ENCODE measurements at regions not wholly inside any gene's neighbourhood (a gene's known extent, or its start where the extent isn't known, plus 50 kb on each side); places are given as distances from the start of the nearest gene placed in this dataset.

- Histone ChIP-seq H3K27me3 (ENCODE audit: insufficient read depth, low read length, poor library complexity) (no peaks in the 10 kb centered on the region), H3K18ac (ENCODE audit: low read length) (no peak overlapping the region), H3K4ac (ENCODE audit: low read depth, low read length) (no peak overlapping the region), H3K27ac (ENCODE audit: low read depth, low read length) (no peak overlapping the region), H3K23ac (ENCODE audit: low read length) (no peak overlapping the region), H3K56ac (ENCODE audit: low read length) (peak overlapping the region; percentile 90), H3K4me1 (ENCODE audit: control insufficient read depth, low read depth, low read length) (peaks cover 27% of the 10 kb centered on the region), H3K79me1 (ENCODE audit: low read length) (no peaks in the 10 kb centered on the region), H2AK5ac (ENCODE audit: low read length) (peak overlapping the region; percentile 98), H2BK120ac (ENCODE audit: low read depth, low read length) (no peak overlapping the region), H4K8ac (ENCODE audit: low read depth, low read length) (no peak overlapping the region), H3K4me3 (ENCODE audit: low read length) (no peak overlapping the region), H2BK15ac (replicated peaks; ENCODE audit: low read depth) (no peak overlapping the region), H4K5ac (ENCODE audit: low read length) (no peak overlapping the region), H3K9ac (ENCODE audit: low read length) (peak overlapping the region; percentile 47), H2BK5ac (ENCODE audit: low read length) (peak overlapping the region; percentile 86), H3K4me2 (ENCODE audit: low read length) (no peak overlapping the region), H3K79me2 (ENCODE audit: control insufficient read depth, insufficient read depth, low read length) (no peaks in the 10 kb centered on the region), H3K36me3 (ENCODE audit: control insufficient read depth, insufficient read depth, low read length) (no peaks in the 10 kb centered on the region)
- WGBS (ENCODE audit: extremely low coverage, insufficient coverage, low lambda C conversion rate), result 100% methylated on average over 1 of the region's 5 CpGs
- DNase-seq, result no peak
These were observed 510.8 kb downstream of the SHQ1 start for GRCh38 chr3:72337480-72337855.

DNA sequence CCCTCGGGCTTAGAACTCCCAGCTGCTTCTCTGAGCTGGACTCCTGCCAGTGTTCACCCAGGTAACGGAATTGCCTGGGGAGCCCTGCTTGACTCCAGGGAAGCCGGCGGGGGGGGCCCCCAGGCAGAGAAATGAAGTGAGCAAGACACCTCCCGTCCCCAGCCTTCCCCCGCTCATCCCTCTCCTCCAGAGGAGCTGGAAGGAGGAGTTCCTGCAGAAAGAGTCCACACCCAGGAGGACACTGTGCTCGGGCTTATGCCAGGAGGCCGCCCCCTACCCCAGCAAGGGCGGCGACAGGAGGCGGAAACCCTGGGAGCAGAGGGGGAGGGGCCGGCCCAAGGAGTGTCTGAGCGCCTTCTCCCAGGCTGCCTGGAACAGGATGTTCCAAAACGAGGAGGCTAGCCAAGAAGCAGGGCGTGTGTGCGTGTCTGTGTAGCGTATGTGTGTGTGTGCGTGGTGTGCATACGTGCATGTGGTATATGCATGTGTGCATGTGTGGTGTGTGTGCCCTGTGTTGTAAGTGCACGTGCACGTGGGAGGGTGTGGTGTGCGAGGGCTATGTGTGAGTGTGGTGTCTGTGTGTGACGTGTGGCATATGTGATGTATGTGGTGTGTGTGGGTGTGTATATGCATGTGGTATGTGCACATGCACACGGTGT lies 511.3 kb downstream of the SHQ1 start:
- H2BK15ac ChIP-seq (replicated peaks; ENCODE audit: low read depth), result no peak overlapping the region
- H3K27me3 ChIP-seq (ENCODE audit: insufficient read depth, low read length, poor library complexity), result no peaks in the 10 kb centered on the region
- H3K4me1 ChIP-seq (ENCODE audit: control insufficient read depth, low read depth, low read length), result peaks cover 27% of the 10 kb centered on the region
- H4K5ac ChIP-seq (ENCODE audit: low read length), result no peak overlapping the region
- no peak overlapping the region for H4K8ac ChIP-seq (ENCODE audit: low read depth, low read length)
- H3K36me3 ChIP-seq (ENCODE audit: control insufficient read depth, insufficient read depth, low read length), result no peaks in the 10 kb centered on the region
- peak overlapping the region; percentile 86 for H2BK5ac ChIP-seq (ENCODE audit: low read length)
- peak overlapping the region; percentile 47 for H3K9ac ChIP-seq (ENCODE audit: low read length)
- no CpG with 5 or more reads among the region's 24 CpGs for WGBS (ENCODE audit: extremely low coverage, insufficient coverage, low lambda C conversion rate)
- H3K79me2 ChIP-seq (ENCODE audit: control insufficient read depth, insufficient read depth, low read length), result no peaks in the 10 kb centered on the region
- H3K27ac ChIP-seq (ENCODE audit: low read depth, low read length), result no peak overlapping the region
- no peak overlapping the region for H3K4me3 ChIP-seq (ENCODE audit: low read length)
- peak overlapping the region; percentile 72 for H3K23ac ChIP-seq (ENCODE audit: low read length)
- H3K56ac ChIP-seq (ENCODE audit: low read length), result peak overlapping the region; percentile 90
- H3K4ac ChIP-seq (ENCODE audit: low read depth, low read length), result no peak overlapping the region
- peak; percentile 92 for DNase-seq
- peak overlapping the region; percentile 1 for H3K18ac ChIP-seq (ENCODE audit: low read length)
- no peak overlapping the region for H3K4me2 ChIP-seq (ENCODE audit: low read length)
- no peaks in the 10 kb centered on the region for H3K79me1 ChIP-seq (ENCODE audit: low read length)
- H2BK120ac ChIP-seq (ENCODE audit: low read depth, low read length), result no peak overlapping the region
- peak overlapping the region; percentile 98 for H2AK5ac ChIP-seq (ENCODE audit: low read length)

- Histone ChIP-seq H3K79me2 (ENCODE audit: control insufficient read depth, insufficient read depth, low read length) (no peaks in the 10 kb centered on the region), H3K4me2 (ENCODE audit: low read length) (no peak overlapping the region), H2BK5ac (ENCODE audit: low read length) (peak overlapping the region; percentile 48), H2BK15ac (replicated peaks; ENCODE audit: low read depth) (no peak overlapping the region), H2AK5ac (ENCODE audit: low read length) (peak overlapping the region; percentile 51), H3K27ac (ENCODE audit: low read depth, low read length) (peak overlapping the region; percentile 32), H3K56ac (ENCODE audit: low read length) (peak overlapping the region; percentile 17), H3K18ac (ENCODE audit: low read length) (peak overlapping the region; percentile 1), H4K5ac (ENCODE audit: low read length) (no peak overlapping the region), H3K4me1 (ENCODE audit: control insufficient read depth, low read depth, low read length) (peaks cover 27% of the 10 kb centered on the region), H4K8ac (ENCODE audit: low read depth, low read length) (no peak overlapping the region), H2BK120ac (ENCODE audit: low read depth, low read length) (no peak overlapping the region), H3K36me3 (ENCODE audit: control insufficient read depth, insufficient read depth, low read length) (no peaks in the 10 kb centered on the region), H3K79me1 (ENCODE audit: low read length) (no peaks in the 10 kb centered on the region), H3K23ac (ENCODE audit: low read length) (no peak overlapping the region), H3K4me3 (ENCODE audit: low read length) (no peak overlapping the region), H3K4ac (ENCODE audit: low read depth, low read length) (peak overlapping the region; percentile 2), H3K9ac (ENCODE audit: low read length) (no peak overlapping the region), H3K27me3 (ENCODE audit: insufficient read depth, low read length, poor library complexity) (no peaks in the 10 kb centered on the region)
- no CpG with 5 or more reads among the region's 7 CpGs for WGBS (ENCODE audit: extremely low coverage, insufficient coverage, low lambda C conversion rate)
- DNase-seq, result no peak
These were observed 512.1 kb downstream of the SHQ1 start for GRCh38 chr3:72336114-72336651.

GRCh38 chr3:72335458-72336095 lies 512.7 kb downstream of the SHQ1 start:
- Histone ChIP-seq H3K23ac (ENCODE audit: low read length) (no peak overlapping the region), H4K5ac (ENCODE audit: low read length) (no peak overlapping the region), H3K36me3 (ENCODE audit: control insufficient read depth, insufficient read depth, low read length) (no peaks in the 10 kb centered on the region), H2AK5ac (ENCODE audit: low read length) (peak overlapping the region; percentile 40), H3K79me1 (ENCODE audit: low read length) (no peaks in the 10 kb centered on the region), H2BK5ac (ENCODE audit: low read length) (peak overlapping the region; percentile 31), H3K56ac (ENCODE audit: low read length) (no peak overlapping the region), H2BK15ac (replicated peaks; ENCODE audit: low read depth) (no peak overlapping the region), H3K4me2 (ENCODE audit: low read length) (no peak overlapping the region), H3K9ac (ENCODE audit: low read length) (no peak overlapping the region), H4K8ac (ENCODE audit: low read depth, low read length) (no peak overlapping the region), H3K4me1 (ENCODE audit: control insufficient read depth, low read depth, low read length) (peaks cover 27% of the 10 kb centered on the region), H3K27me3 (ENCODE audit: insufficient read depth, low read length, poor library complexity) (no peaks in the 10 kb centered on the region), H3K4ac (ENCODE audit: low read depth, low read length) (peak overlapping the region; percentile 2), H3K18ac (ENCODE audit: low read length) (peak overlapping the region; percentile 3), H2BK120ac (ENCODE audit: low read depth, low read length) (no peak overlapping the region), H3K4me3 (ENCODE audit: low read length) (no peak overlapping the region), H3K27ac (ENCODE audit: low read depth, low read length) (peak overlapping the region; percentile 32), H3K79me2 (ENCODE audit: control insufficient read depth, insufficient read depth, low read length) (no peaks in the 10 kb centered on the region)
- no CpG with 5 or more reads among the region's 10 CpGs for WGBS (ENCODE audit: extremely low coverage, insufficient coverage, low lambda C conversion rate)
- peak; percentile 83 for DNase-seq

DNA sequence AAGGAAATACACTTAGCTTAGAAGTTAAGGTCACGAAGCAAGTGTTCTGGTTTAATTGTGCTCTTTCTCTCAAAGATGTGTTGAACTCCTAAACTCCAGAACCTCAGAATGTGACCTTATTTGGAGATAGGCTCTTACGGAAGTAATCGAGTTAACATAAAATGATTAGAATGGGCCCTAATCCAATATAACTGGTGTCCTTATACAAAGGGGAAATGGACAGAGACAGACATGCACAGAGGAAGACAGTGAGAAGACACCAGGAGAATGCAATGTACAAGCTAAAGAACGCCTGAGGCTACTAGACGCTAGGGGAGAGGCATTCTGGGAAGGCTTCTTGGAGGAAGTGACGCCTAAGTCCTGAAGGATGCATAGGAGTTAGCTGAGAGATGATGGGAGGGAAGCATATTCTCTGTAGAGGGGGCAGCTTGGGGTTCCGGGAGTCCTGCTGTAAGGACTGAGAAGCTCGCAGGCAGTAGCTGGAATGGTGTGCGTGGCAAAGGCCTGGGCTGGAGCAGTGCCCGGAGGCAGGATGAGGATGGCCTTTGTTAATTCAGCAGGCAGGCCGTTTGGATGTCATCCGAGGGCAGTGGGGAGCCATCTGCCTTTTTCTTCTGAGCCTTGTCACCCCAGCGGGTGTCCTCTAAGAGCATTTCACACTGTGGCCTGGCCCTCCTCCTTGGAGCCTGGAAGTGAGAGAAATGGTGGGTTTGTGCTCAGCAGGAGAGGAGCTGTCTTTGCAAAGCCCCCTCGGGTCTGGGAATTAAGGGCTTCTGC lies 513.4 kb downstream of the SHQ1 start:
- H3K36me3 ChIP-seq (ENCODE audit: control insufficient read depth, insufficient read depth, low read length), result no peaks in the 10 kb centered on the region
- no peak overlapping the region for H2BK120ac ChIP-seq (ENCODE audit: low read depth, low read length)
- no peak overlapping the region for H3K9ac ChIP-seq (ENCODE audit: low read length)
- no peak overlapping the region for H4K8ac ChIP-seq (ENCODE audit: low read depth, low read length)
- peak overlapping the region; percentile 20 for H3K18ac ChIP-seq (ENCODE audit: low read length)
- peak; percentile 97 for DNase-seq
- peak overlapping the region; percentile 87 for H2BK5ac ChIP-seq (ENCODE audit: low read length)
- H3K4me1 ChIP-seq (ENCODE audit: control insufficient read depth, low read depth, low read length), result peaks cover 27% of the 10 kb centered on the region
- no peak overlapping the region for H4K5ac ChIP-seq (ENCODE audit: low read length)
- no peak overlapping the region for H2BK15ac ChIP-seq (replicated peaks; ENCODE audit: low read depth)
- no peaks in the 10 kb centered on the region for H3K79me1 ChIP-seq (ENCODE audit: low read length)
- H3K4ac ChIP-seq (ENCODE audit: low read depth, low read length), result peak overlapping the region; percentile 39
- peak overlapping the region; percentile 71 for H3K56ac ChIP-seq (ENCODE audit: low read length)
- H3K27me3 ChIP-seq (ENCODE audit: insufficient read depth, low read length, poor library complexity), result no peaks in the 10 kb centered on the region
- peak overlapping the region; percentile 32 for H3K27ac ChIP-seq (ENCODE audit: low read depth, low read length)
- no CpG with 5 or more reads among the region's 14 CpGs for WGBS (ENCODE audit: extremely low coverage, insufficient coverage, low lambda C conversion rate)
- H3K4me2 ChIP-seq (ENCODE audit: low read length), result peak overlapping the region; percentile 5
- peak overlapping the region; percentile 90 for H2AK5ac ChIP-seq (ENCODE audit: low read length)
- H3K79me2 ChIP-seq (ENCODE audit: control insufficient read depth, insufficient read depth, low read length), result no peaks in the 10 kb centered on the region
- peak overlapping the region; percentile 83 for H3K23ac ChIP-seq (ENCODE audit: low read length)
- H3K4me3 ChIP-seq (ENCODE audit: low read length), result no peak overlapping the region

All from mesendoderm (in vitro differentiated cells).